ENCODE measurements at regions not wholly inside any gene's neighbourhood (a gene's known extent, or its start where the extent isn't known, plus 50 kb on each side); places are given as distances from the start of the nearest gene placed in this dataset.

DNA sequence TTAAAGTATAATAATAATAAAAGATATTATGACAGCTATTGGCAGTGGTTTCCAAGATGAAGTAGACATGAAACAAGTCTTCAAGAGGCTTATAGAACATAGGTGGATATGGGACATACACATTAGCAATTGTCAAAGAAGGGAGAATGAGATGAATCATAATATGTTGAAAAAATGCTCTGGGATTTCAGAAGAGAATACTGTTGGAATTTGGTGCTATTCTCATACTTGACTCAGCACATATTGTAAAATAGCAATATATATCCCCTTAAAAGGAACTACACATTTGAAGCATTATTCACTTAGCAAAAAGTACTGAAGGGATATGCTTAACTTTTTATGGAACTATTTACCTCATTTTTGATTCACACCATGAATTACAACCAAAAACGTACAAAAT, 577.2 kb upstream of the PCDH15 start:
- H3K27me3 Mint-ChIP-seq: no peaks in the 10 kb centered on the region
- ATAC-seq (replicated peaks) (no peak), DNase-seq (no peak)
- peaks cover 4 to 9% of the 10 kb centered on the region in 2 donors for H3K9me3 Mint-ChIP-seq
- H3K36me3 Mint-ChIP-seq (ENCODE audit: insufficient read depth): peaks cover 3% of the 10 kb centered on the region
- H3K4me3 Mint-ChIP-seq: no peak overlapping the region
- H3K4me1 Mint-ChIP-seq (ENCODE audit: low read depth in 2 of 2): no peaks in the 10 kb centered on the region
- H3K27ac Mint-ChIP-seq: no peak overlapping the region

DNA sequence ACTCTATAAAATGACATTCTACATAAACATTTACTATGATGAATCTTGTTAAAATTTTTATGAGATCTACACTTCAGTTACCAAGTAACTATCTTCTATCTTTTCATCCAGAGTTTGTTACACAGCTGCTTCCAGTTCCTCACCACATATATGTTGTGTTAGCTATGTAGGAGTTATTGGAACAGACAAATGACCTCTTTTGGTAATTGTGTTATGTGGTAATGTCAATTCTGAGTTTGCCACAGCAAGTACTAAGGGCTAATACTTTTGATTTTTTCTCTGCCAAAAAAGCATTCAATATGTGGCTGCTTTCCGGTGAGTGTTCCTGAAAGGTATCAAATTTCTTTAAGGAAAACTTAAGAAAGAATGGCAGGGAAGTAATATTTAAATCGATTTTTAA, 573.9 kb upstream of the PCDH15 start:
- H3K27me3 Mint-ChIP-seq: no peaks in the 10 kb centered on the region
- no peaks in the 10 kb centered on the region for H3K4me1 Mint-ChIP-seq (ENCODE audit: low read depth in 2 of 2)
- H3K4me3 Mint-ChIP-seq: no peak overlapping the region
- no peak overlapping the region for H3K27ac Mint-ChIP-seq
- peaks cover 4 to 5% of the 10 kb centered on the region in 2 donors for H3K9me3 Mint-ChIP-seq
- no peaks in the 10 kb centered on the region for H3K36me3 Mint-ChIP-seq (ENCODE audit: insufficient read depth)
- ATAC-seq (replicated peaks): no peak
- no peak for DNase-seq

DNA sequence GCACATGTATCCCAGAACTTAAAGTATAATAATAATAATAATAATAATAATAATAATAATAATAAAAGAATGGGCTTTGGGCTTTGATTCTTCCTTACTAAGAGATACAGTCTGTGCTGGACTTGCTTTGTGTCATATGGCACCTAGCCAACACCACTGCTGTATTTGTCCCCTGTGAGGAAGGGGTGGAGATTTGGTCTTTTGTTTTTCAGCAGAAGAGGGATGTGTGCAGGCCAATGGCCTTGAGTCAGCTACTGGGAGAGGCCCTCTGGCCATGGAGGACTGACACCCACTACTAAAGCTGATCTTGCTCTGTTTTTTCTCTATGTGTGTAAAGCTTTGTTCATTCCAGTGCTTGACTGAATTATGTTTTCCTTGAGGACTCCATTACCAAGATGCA, 573.0 kb upstream of the PCDH15 start:
- Mint-ChIP-seq H3K4me1 (ENCODE audit: low read depth in 2 of 2) (no peaks in the 10 kb centered on the region), H3K36me3 (ENCODE audit: insufficient read depth) (no peaks in the 10 kb centered on the region), H3K9me3 (peaks cover 4 to 5% of the 10 kb centered on the region in 2 donors), H3K27me3 (no peaks in the 10 kb centered on the region), H3K27ac (no peak overlapping the region), H3K4me3 (no peak overlapping the region)
- DNase-seq (no peak), ATAC-seq (replicated peaks) (no peak)

DNA sequence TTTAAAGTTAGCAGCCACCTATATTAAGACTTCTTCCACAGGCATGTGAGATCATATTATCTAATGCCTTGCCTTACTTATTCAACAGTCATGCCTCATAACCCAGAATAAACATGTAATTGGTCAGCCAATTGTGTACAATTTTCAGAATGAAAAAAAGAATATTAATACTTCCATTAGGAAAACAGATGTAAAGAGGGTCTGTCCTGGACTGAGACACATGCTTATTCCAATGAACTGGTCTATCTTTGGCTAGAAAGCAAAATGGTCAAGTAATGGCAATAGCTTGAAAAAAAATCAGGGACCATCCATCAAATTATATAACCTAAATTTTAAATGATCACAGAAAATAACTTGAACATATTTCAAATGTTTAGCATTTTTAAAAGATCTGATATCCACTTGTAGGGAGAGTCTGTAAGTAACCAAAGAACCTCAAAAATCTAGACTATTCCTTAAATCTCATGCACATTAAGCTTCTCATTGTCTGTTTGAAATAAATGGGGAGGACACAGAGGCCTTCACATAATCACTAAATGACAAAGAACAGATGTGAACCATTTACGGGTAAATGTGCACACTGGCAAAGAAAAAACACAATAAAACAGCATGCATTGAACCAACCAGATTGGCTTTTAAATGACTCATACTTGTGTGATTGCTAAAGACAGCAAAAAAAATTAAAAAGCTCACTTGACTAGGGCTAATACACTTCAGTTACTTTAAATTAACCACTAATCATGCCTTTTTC, 568.8 kb upstream of the PCDH15 start:
- Mint-ChIP-seq H3K27ac (no peak overlapping the region), H3K36me3 (ENCODE audit: insufficient read depth) (no peaks in the 10 kb centered on the region), H3K4me1 (ENCODE audit: low read depth in 2 of 2) (no peaks in the 10 kb centered on the region), H3K9me3 (peaks cover 0 to 8% of the 10 kb centered on the region in 2 donors), H3K4me3 (no peak overlapping the region), H3K27me3 (no peaks in the 10 kb centered on the region)
- DNase-seq: no peak
- ATAC-seq (replicated peaks): no peak

DNA sequence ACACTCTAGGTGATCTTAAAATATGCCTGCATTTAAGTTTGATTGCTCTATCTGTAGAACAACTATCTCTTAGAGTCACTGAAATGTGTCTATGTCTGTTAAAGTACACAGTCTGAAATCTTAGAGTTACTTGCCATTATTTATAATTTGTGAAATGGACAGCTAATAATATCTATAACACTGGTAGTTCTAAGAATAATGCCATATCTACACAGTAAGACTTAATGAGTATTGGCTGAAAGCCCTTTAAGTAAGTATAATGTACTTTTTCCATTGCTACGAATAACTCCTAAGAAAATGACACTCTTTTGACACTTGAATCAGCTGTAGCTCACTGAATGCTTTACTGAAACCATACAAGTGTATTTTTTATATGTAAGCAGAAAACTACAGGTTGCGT, 567.4 kb upstream of the PCDH15 start:
- no peak overlapping the region for H3K4me3 Mint-ChIP-seq
- DNase-seq (no peak), ATAC-seq (replicated peaks) (no peak)
- H3K36me3 Mint-ChIP-seq (ENCODE audit: insufficient read depth): no peaks in the 10 kb centered on the region
- no peaks in the 10 kb centered on the region for H3K4me1 Mint-ChIP-seq (ENCODE audit: low read depth in 2 of 2)
- H3K27me3 Mint-ChIP-seq: no peaks in the 10 kb centered on the region
- no peak overlapping the region for H3K27ac Mint-ChIP-seq
- peaks cover 9 to 13% of the 10 kb centered on the region in 2 donors for H3K9me3 Mint-ChIP-seq

DNA sequence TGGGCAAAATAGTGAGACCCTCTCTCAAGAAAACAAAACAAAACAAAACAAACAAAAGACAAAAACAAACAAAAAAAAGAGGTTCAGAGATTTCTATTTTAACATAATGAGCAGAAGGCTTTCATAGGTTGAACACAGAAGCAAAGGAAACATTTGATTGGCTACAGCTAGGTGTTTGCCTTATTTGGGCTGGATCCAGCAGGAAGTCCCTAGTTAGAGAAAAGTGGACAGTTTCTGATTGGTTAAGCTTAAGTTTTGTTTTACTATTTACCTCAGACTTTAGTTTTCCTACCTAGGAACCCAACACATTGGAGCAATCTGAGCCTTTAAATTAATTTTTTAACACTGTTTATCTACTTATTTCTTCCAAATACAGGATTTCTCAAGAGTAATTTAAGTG, 566.5 kb upstream of the PCDH15 start:
- Mint-ChIP-seq H3K9me3 (peaks cover 9 to 14% of the 10 kb centered on the region in 2 donors), H3K4me1 (ENCODE audit: low read depth in 2 of 2) (no peaks in the 10 kb centered on the region), H3K4me3 (no peak overlapping the region), H3K36me3 (ENCODE audit: insufficient read depth) (no peaks in the 10 kb centered on the region), H3K27ac (no peak overlapping the region), H3K27me3 (no peaks in the 10 kb centered on the region)
- no peak for DNase-seq
- no peak for ATAC-seq (replicated peaks)

DNA sequence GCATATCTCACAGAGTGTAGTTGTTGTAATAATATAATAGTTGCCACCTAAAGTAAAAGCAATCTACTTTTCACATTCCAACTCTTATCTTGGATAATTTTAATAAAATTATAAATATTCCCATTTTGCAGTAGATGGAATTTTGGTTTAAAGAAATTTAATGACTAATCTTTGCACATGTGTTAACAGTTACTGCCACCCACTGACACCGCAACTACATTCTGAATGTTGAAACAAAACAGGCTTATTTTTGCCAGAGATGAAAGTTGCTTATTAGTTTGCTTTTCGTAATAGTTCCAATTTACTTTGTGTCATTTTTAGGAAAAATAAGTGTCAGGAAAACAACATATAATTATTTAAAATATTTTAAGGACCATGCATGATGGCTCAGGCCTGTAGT, 557.5 kb upstream of the PCDH15 start:
- Mint-ChIP-seq H3K4me1 (ENCODE audit: low read depth in 2 of 2) (no peaks in the 10 kb centered on the region), H3K27ac (no peak overlapping the region)
- ATAC-seq (replicated peaks): no peak

DNA sequence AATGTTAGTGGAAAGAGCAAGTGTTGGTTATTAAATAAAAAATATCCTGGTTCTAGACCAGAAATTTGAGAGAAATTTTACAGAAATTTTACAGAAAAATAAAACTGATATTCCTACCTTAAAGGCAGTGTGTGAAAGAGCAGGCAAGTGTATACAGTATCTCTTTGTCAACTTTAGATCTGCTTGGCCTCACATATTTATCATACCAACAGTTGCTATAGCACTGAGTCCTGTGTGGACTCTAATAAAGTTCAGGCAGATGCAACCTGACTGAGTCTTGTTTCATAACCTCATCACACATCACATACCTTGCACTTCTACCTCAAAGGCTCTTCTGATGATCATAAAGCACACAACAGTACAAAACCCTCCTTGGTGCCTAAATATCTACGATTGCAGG, 552.4 kb upstream of the PCDH15 start:
- no peaks in the 10 kb centered on the region for H3K4me1 Mint-ChIP-seq (ENCODE audit: low read depth in 2 of 2)
- ATAC-seq (replicated peaks) (no peak), DNase-seq (no peak)
- no peaks in the 10 kb centered on the region for H3K36me3 Mint-ChIP-seq (ENCODE audit: insufficient read depth)
- no peaks in the 10 kb centered on the region for H3K27me3 Mint-ChIP-seq
- H3K27ac Mint-ChIP-seq: no peak overlapping the region
- peaks cover 6 to 8% of the 10 kb centered on the region in 2 donors for H3K9me3 Mint-ChIP-seq
- H3K4me3 Mint-ChIP-seq: no peak overlapping the region

More for the DNA sequence above, 557.5 kb upstream of the PCDH15 start:
- no peaks in the 10 kb centered on the region for H3K36me3 Mint-ChIP-seq (ENCODE audit: insufficient read depth)
- peaks cover 7 to 8% of the 10 kb centered on the region in 2 donors for H3K9me3 Mint-ChIP-seq
- no peaks in the 10 kb centered on the region for H3K27me3 Mint-ChIP-seq
- H3K4me3 Mint-ChIP-seq: no peak overlapping the region
- no peak for DNase-seq

DNA sequence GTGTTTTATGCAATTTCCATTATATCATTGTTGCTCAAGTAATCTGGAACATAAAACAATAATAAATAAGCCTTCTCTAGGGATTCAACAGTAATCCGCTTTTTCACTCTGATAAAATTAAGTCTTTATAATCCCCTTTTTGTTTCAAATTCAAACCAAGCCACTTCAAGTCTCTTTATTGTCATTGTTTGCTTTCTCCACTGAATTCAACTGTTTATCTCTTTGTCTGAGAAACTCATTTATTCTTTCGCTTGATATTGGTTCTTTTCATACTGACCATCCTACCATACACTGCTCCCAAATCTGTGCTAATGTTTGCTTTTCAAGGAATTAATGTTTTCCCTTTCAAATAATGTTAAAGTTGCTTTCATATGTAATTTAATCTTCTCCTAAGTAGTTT, 550.4 kb upstream of the PCDH15 start:
- H3K27me3 Mint-ChIP-seq: no peaks in the 10 kb centered on the region

DNA sequence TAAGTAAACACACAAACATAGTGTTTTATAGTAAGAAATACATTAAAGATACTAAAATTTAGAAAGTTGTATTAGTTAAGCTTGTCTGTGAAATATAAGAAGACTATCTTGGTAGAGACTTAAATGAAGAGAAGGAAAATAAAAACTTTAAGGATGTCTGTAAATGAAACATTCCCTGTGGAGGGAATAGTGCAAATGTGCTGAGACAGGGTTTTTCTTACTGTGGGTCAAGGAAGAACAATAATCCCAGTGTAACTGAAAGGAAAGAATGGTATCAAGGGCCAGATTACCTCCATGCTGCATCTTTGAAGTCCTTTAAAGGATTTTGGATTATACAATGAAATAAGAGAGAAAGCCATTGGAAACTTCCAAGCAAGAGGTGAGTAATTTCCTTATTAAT, 547.5 kb upstream of the PCDH15 start:
- Mint-ChIP-seq H3K4me3 (no peak overlapping the region), H3K27me3 (no peaks in the 10 kb centered on the region), H3K27ac (no peak overlapping the region), H3K4me1 (ENCODE audit: low read depth in 2 of 2) (no peaks in the 10 kb centered on the region), H3K36me3 (ENCODE audit: insufficient read depth) (no peaks in the 10 kb centered on the region), H3K9me3 (peaks cover 0 to 3% of the 10 kb centered on the region in 2 donors)
- no peak for DNase-seq
- no peak for ATAC-seq (replicated peaks)

More for the DNA sequence above, 550.4 kb upstream of the PCDH15 start:
- Mint-ChIP-seq H3K27ac (no peak overlapping the region), H3K36me3 (ENCODE audit: insufficient read depth) (no peaks in the 10 kb centered on the region), H3K9me3 (peaks cover 6 to 8% of the 10 kb centered on the region in 2 donors), H3K4me3 (no peak overlapping the region), H3K4me1 (ENCODE audit: low read depth in 2 of 2) (no peaks in the 10 kb centered on the region)
- ATAC-seq (replicated peaks): no peak
- DNase-seq: no peak

DNA sequence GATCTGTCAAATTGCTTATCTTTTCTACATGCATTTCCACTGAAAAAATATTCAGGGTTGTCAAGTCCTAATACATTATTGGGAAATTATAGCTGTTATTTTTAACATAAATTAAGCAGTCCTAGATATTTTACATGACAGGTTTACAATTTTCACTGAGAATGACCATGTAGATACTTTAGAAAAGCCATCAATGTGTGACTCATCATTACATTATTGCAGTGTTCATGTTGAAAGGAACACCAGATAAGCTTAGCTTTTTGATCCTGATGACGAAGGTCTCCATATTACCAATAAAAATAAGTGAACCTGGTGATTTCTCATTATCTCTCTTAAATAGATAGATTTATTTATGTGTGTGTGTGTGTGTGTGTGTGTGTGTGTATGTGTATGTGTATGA, 529.5 kb upstream of the PCDH15 start:
- H3K4me3 Mint-ChIP-seq: no peak overlapping the region
- DNase-seq: no peak
- ATAC-seq (replicated peaks): no peak
- peaks cover 7 to 10% of the 10 kb centered on the region in 2 donors for H3K9me3 Mint-ChIP-seq
- H3K36me3 Mint-ChIP-seq (ENCODE audit: insufficient read depth): no peaks in the 10 kb centered on the region
- H3K27me3 Mint-ChIP-seq: no peaks in the 10 kb centered on the region
- no peak overlapping the region for H3K27ac Mint-ChIP-seq
- H3K4me1 Mint-ChIP-seq (ENCODE audit: low read depth in 2 of 2): no peaks in the 10 kb centered on the region

DNA sequence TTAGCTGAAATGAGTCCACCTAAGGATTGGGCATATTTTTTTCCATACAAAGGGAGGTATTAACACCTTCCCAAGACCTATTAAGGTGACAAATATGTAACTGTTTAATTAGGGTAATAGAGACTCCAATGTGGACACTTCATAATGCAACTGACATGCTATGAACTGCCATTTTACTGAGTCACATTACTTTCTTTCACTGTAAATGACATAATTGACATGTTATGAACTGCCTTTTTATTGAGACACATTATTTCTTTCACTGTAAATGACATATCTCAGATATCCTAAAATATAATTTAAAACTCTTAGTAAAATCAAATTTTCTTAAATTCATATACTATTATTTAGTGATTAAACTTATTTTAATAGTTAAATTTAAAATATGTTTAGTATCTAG, 528.8 kb upstream of the PCDH15 start:
- no peak overlapping the region for H3K27ac Mint-ChIP-seq

DNA sequence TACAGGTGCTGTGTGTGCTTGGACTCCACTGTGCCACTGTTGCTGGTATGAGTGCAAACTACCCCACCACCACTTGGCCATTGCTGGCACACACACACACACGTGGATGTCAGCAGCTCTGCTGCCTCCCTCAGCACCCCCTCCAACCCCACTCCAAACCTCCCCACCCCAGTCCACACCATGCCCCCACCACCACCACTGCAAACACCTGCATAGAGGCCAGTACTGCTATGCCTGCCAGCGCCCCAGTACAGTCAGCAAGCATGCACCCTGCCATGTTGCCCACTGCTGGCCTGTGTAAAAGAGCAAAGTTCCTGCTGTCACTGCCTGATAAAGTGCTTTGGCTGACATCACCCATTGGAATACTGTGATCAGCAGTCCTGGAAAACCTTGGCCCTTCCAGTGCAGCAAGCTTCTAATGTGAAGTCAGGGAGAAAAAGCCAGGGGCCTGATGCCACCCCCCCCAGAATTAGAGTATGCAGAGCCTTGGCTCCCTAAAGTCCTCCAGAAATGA, 519.2 kb upstream of the PCDH15 start:
- no peak overlapping the region for H3K4me3 Mint-ChIP-seq
- H3K4me1 Mint-ChIP-seq (ENCODE audit: low read depth in 2 of 2): no peaks in the 10 kb centered on the region
- no peaks in the 10 kb centered on the region for H3K27me3 Mint-ChIP-seq
- DNase-seq (no peak), ATAC-seq (replicated peaks) (no peak)
- peaks cover 8 to 15% of the 10 kb centered on the region in 2 donors for H3K9me3 Mint-ChIP-seq
- H3K27ac Mint-ChIP-seq: no peak overlapping the region
- no peaks in the 10 kb centered on the region for H3K36me3 Mint-ChIP-seq (ENCODE audit: insufficient read depth)

More for the DNA sequence above, 528.8 kb upstream of the PCDH15 start:
- Mint-ChIP-seq H3K36me3 (ENCODE audit: insufficient read depth) (no peaks in the 10 kb centered on the region), H3K9me3 (peaks cover under 1 to 11% of the 10 kb centered on the region in 2 donors), H3K4me3 (no peak overlapping the region), H3K4me1 (ENCODE audit: low read depth in 2 of 2) (no peaks in the 10 kb centered on the region), H3K27me3 (no peaks in the 10 kb centered on the region)
- DNase-seq (no peak), ATAC-seq (replicated peaks) (no peak)

DNA sequence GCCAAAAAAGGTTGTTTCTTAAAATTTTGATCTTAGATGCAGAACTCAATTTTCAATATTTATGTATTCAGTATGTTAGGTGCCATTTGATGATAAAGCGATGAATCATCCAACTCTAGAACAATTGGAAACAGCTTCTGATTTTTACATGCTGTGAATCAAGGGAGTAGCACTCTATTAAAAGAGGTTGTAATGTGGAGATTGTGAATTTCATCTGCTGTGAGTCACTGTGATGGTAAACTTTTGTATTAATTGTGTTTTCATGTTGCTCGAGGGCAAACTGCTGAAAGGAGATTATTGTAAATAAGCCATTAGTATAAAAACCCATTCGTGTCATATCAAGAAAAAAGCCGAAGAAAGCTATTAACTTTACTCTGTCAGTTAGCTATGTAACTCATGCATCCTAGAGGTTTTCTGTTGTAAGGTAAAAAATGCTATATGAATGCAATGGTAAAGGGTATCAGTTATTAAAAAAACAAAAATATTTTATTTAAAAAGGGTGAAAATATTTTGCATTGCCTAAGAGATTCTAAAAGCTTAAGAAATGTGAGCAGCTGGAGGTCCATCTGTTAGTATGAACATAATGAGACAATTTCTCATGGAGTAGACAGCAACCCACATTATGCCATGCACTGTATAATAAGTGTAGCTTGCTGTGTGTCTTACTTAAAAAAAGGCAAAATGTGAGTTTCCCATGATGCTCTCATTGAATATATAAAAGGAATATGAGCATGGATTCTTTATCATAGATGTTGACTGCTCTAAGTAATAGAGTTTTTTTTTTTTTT, 511.0 kb upstream of the PCDH15 start:
- Mint-ChIP-seq H3K4me1 (ENCODE audit: low read depth in 2 of 2) (no peaks in the 10 kb centered on the region), H3K27ac (no peak overlapping the region), H3K9me3 (no peaks in the 10 kb centered on the region), H3K4me3 (no peak overlapping the region), H3K27me3 (no peaks in the 10 kb centered on the region), H3K36me3 (ENCODE audit: insufficient read depth) (no peaks in the 10 kb centered on the region)
- ATAC-seq (replicated peaks): no peak
- no peak for DNase-seq

Measured in effector memory CD8-positive, alpha-beta T cell (primary cell).